Suprapubic skin (tissue), 3 donors: ENCODE measurements at regions not wholly inside any gene's neighbourhood (a gene's known extent, or its start where the extent isn't known, plus 50 kb on each side); places are given as distances from the start of the nearest gene placed in this dataset.

Experiments
- POLR2A ChIP-seq, 2 donors: fragments of 450-650 bp; IDR thresholded peaks; one replicate each; pipeline ENCODE4 v1.6.1; 2017; ENCODE audit warnings: antibody characterized with exemption in 2 of 2, mild to moderate bottlenecking in 2 of 2, moderate library complexity in 2 of 2
- TF ChIP-seq, protein P1 (sequence below), 2 donors: fragments of 200-600 bp in 1 of 2; fragments of 450-650 bp in 1 of 2; sonication (generic) in 1 of 2; IDR thresholded peaks; one replicate each; pipeline ENCODE4 v1.5.1; 2016 to 2019; ENCODE audit warnings: antibody characterized with exemption in 2 of 2, mild to moderate bottlenecking in 1 of 2, moderate library complexity in 1 of 2

DNA sequence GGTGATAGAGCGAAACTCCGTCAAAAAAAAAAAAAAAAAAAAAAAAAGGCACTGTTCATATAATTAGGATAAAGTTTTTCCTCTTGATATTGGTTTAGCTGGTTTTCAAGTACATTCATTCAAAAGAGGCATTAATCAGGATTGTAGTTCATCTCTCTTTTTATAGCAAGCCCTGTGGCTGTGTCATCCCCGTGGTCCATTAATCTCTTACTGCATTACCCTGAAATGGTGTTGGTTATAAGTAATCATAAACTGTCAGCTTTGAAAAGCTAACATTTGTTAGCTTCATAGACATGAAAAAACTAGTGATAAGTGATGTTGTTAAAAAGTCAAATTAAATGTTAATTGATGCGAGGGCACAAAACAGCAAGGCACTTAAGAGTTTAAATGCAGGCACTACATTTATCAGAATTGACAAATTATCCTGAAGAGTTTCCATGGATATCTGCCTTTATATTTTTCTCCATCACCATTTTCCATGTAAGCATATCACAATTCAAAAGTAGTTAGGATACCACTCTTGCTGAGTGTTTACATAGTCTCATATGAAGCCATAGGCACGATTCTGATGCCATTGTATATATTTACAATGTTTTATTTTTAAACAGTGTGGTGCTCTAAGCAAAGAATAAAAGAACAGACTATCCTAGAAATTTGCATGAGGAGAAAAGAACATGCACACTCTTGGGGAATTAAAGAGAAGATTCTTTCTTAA is 193.1 kb downstream of the OTOL1 start:
- TF ChIP-seq, protein P1, sequence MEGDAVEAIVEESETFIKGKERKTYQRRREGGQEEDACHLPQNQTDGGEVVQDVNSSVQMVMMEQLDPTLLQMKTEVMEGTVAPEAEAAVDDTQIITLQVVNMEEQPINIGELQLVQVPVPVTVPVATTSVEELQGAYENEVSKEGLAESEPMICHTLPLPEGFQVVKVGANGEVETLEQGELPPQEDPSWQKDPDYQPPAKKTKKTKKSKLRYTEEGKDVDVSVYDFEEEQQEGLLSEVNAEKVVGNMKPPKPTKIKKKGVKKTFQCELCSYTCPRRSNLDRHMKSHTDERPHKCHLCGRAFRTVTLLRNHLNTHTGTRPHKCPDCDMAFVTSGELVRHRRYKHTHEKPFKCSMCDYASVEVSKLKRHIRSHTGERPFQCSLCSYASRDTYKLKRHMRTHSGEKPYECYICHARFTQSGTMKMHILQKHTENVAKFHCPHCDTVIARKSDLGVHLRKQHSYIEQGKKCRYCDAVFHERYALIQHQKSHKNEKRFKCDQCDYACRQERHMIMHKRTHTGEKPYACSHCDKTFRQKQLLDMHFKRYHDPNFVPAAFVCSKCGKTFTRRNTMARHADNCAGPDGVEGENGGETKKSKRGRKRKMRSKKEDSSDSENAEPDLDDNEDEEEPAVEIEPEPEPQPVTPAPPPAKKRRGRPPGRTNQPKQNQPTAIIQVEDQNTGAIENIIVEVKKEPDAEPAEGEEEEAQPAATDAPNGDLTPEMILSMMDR (IDR thresholded peaks at IDR 0.05): no peak
- no peak for TF ChIP-seq POLR2A (IDR thresholded peaks at IDR 0.05)
